NT2/D1 (cell line): ENCODE measurements at regions not wholly inside any gene's neighbourhood (a gene's known extent, or its start where the extent isn't known, plus 50 kb on each side); places are given as distances from the start of the nearest gene placed in this dataset.

Experiments
- SUZ12 ChIP-seq: IDR thresholded peaks from 2 replicates; pipeline ENCODE4 v1.6.1; 2011; ENCODE audit not compliant: insufficient read length, insufficient read depth; ENCODE audit errors: extremely low read depth
- YY1 ChIP-seq: IDR thresholded peaks from 2 replicates; pipeline ENCODE4 v1.6.1; 2011; ENCODE audit not compliant: insufficient read length, insufficient read depth
- ZNF274 ChIP-seq: IDR thresholded peaks from 2 replicates; pipeline ENCODE4 v1.6.1; 2011; ENCODE audit warnings: mild to moderate bottlenecking, low read depth, low read length

DNA sequence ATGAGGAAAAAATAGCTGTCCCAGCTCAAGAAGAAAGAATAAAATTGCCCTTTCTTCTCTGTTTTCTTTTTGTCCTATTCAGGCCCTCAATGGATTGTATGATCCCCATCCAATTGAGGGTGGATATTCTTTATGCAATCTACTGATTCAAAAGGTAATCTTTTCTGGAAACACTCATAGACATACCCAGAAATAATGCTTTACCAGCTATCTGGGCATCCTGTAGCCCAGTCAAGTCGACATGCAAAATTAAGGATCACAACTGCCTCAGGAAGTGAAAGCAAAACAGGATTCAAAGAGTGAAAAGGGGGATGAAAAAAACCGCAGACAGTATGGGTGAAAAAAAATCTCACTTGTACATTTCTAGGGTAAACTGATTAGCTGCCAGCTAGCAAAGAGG is 410.1 kb downstream of the TBC1D32 start:
- TF ChIP-seq YY1 = no peak
- no peak for TF ChIP-seq SUZ12
- TF ChIP-seq ZNF274 = no peak
